ENCODE measurements at regions not wholly inside any gene's neighbourhood (a gene's known extent, or its start where the extent isn't known, plus 50 kb on each side); places are given as distances from the start of the nearest gene placed in this dataset.

- TF ChIP-seq POLR2A (IDR thresholded peaks at IDR 0.05) (no peak), EP300 (IDR thresholded peaks at IDR 0.05) (no peak)
- TF ChIP-seq, protein P1, sequence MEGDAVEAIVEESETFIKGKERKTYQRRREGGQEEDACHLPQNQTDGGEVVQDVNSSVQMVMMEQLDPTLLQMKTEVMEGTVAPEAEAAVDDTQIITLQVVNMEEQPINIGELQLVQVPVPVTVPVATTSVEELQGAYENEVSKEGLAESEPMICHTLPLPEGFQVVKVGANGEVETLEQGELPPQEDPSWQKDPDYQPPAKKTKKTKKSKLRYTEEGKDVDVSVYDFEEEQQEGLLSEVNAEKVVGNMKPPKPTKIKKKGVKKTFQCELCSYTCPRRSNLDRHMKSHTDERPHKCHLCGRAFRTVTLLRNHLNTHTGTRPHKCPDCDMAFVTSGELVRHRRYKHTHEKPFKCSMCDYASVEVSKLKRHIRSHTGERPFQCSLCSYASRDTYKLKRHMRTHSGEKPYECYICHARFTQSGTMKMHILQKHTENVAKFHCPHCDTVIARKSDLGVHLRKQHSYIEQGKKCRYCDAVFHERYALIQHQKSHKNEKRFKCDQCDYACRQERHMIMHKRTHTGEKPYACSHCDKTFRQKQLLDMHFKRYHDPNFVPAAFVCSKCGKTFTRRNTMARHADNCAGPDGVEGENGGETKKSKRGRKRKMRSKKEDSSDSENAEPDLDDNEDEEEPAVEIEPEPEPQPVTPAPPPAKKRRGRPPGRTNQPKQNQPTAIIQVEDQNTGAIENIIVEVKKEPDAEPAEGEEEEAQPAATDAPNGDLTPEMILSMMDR (IDR thresholded peaks at IDR 0.05): no peak
Measured at GRCh38 chr16:17768257-17768656, 297.5 kb upstream of the XYLT1 start.

Data from ovary (tissue), 3 donors.